ENCODE measurements at regions not wholly inside any gene's neighbourhood (a gene's known extent, or its start where the extent isn't known, plus 50 kb on each side); places are given as distances from the start of the nearest gene placed in this dataset.

GRCh38 chr10:65395631-65396030 lies 1530.2 kb upstream of the LRRTM3 start:
- TF ChIP-seq, protein P1, sequence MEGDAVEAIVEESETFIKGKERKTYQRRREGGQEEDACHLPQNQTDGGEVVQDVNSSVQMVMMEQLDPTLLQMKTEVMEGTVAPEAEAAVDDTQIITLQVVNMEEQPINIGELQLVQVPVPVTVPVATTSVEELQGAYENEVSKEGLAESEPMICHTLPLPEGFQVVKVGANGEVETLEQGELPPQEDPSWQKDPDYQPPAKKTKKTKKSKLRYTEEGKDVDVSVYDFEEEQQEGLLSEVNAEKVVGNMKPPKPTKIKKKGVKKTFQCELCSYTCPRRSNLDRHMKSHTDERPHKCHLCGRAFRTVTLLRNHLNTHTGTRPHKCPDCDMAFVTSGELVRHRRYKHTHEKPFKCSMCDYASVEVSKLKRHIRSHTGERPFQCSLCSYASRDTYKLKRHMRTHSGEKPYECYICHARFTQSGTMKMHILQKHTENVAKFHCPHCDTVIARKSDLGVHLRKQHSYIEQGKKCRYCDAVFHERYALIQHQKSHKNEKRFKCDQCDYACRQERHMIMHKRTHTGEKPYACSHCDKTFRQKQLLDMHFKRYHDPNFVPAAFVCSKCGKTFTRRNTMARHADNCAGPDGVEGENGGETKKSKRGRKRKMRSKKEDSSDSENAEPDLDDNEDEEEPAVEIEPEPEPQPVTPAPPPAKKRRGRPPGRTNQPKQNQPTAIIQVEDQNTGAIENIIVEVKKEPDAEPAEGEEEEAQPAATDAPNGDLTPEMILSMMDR (IDR thresholded peaks at IDR 0.05): no peak
- no peak for TF ChIP-seq POLR2A (IDR thresholded peaks at IDR 0.05)

Data from Peyer's patch (tissue), 4 donors.